NCI-H446 (cell line): ENCODE measurements at regions not wholly inside any gene's neighbourhood (a gene's known extent, or its start where the extent isn't known, plus 50 kb on each side); places are given as distances from the start of the nearest gene placed in this dataset.
A peak's percentile ranks its signal among the peaks of the same experiment; 100 is the strongest.

Experiments
- DNase-seq, 2 experiments: peaks; one replicate each; lab custom pipeline; 2025; lab: John Stamatoyannopoulos, UW

- no peak for DNase-seq
These were observed 496.3 kb downstream of the BCOR start for GRCh38 chrX:39601231-39602177.

GRCh38 chrX:39602195-39602594, 495.6 kb downstream of the BCOR start:
- DNase-seq: no peak

GRCh38 chrX:39603230-39603629, 494.5 kb downstream of the BCOR start:
- no peak for DNase-seq

DNA sequence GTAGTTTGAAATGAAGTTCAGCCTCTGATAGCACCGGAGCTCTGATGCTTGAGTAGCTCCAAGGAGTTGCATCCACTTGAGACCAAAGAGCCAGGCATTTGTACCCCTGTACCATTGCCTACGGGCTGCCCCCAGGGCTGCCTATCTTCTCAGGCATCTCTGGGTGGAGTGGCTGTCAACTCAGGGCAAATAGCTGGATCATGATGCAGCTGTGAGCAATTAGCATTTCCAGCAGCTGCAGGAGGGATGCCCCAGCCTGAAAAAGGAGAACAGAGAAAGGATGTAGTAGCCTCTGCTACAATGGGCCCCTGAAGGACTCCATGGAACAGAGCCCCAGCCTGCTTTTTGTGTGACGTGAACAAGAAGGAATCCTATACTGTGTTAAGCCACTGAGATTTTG, 492.6 kb downstream of the BCOR start:
- DNase-seq: no peak

DNA sequence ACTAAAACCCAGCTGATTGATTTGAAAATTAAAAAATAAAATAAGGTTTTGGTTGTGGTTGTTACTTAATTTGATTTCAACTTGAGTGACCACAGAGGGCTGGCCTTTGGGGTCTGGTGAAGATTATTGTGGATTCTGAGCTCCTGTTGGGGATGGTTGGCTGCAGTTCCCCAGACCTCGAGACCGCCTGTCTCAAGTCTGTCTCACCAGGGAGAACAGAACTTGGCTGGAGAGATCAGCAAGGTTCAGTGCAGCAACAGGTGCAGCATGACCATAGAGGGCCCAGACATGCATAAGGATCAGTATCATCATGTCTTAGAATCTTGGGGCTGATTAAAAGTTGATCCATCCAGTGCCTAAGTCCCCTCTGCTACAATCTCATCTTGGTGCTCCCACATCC, 491.9 kb downstream of the BCOR start:
- no peak for DNase-seq

DNA sequence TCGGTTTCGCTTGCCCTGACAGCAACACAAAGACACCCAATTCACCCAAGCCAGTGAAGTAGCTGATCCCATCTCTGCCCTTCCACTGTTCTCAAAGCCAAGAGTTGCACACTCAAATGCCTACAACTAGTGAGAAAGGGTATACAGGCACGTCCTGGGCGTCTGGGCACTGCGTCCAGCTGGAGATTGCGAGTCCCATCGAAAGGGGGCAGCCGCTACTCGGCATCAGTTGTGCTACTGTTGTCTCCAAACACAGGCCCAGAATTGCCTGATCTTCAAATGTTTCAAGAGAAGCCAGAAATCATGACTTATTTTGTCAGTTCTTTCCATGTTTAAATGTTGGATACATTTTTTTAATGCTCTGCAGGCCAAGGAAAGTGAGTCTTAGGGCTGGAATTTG, 487.8 kb downstream of the BCOR start:
- DNase-seq: no peak

GRCh38 chrX:39611468-39611867, 486.3 kb downstream of the BCOR start:
- no peak for DNase-seq

GRCh38 chrX:39613482-39613995, 484.2 kb downstream of the BCOR start:
- DNase-seq: peak in 1 of 2 experiments; percentile 35

GRCh38 chrX:39613997-39614679, 483.6 kb downstream of the BCOR start:
- DNase-seq: no peak

GRCh38 chrX:39614680-39614998, 483.1 kb downstream of the BCOR start:
- no peak for DNase-seq

GRCh38 chrX:39616098-39616729, 481.5 kb downstream of the BCOR start:
- no peak for DNase-seq

DNA sequence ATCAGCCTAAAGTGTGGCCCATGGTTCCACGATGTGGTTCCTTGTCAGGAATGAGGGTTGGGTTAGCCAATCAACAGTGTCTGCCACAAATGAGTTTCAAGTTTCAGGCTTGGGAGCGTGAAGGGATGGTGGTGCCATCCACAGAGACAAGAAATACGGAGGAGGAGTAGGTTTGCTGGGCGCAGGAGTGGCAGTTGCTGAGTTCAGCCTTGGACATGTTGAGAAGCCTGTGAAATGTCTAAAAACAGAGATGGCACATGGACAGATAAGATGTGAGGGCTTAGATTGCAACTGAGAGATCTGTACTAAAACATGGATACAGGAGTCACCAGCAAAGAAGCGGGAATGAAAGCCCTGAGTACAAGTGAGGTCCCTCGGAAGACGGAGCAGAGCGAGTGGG, 481.0 kb downstream of the BCOR start:
- DNase-seq: no peak

DNA sequence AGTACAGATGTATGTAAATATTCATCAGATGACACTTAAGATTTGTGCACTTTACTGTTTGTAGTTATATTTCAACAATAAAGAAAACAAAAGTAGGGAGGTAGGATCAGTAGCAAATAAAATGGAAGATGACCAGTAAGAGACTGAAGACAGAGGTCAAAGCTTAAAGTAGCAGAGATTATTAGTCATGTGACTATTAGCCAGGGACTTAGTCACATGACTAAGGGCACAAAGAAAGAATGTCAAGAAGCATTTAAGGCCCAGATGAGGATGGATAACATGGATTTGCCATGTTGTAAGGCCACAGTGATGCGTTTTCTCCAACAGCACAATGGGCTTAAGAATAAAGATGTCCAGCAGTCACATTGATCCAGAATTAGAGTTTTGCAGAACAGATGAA, 479.6 kb downstream of the BCOR start:
- DNase-seq: no peak

- DNase-seq: no peak
These were observed 478.4 kb downstream of the BCOR start for GRCh38 chrX:39619182-39620009.

GRCh38 chrX:39624166-39624565, 473.6 kb downstream of the BCOR start:
- DNase-seq: no peak

DNA sequence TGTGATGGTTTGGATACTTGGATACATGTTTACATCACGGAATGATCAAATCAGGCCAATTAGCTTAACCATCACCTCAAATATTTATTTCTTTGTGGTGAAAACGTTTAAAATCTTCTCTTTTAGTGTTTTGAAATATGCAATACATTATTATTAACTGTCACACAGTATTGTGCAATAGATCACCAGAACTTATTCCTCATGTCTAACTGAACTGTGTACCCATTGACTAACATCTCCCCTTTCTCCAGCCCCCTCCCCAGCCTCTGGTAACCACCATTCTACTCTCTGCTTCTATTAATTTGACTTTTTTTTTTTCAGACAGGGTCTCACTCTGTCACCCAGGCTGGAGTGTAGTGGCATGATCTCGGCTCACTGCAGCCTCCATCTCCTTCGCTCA, 471.9 kb downstream of the BCOR start:
- DNase-seq: no peak

- no peak for DNase-seq
These were observed 471.0 kb downstream of the BCOR start for GRCh38 chrX:39626749-39627148.

GRCh38 chrX:39627257-39627656, 470.5 kb downstream of the BCOR start:
- DNase-seq: no peak

- no peak for DNase-seq
These were observed 468.8 kb downstream of the BCOR start for GRCh38 chrX:39629001-39629400.

DNA sequence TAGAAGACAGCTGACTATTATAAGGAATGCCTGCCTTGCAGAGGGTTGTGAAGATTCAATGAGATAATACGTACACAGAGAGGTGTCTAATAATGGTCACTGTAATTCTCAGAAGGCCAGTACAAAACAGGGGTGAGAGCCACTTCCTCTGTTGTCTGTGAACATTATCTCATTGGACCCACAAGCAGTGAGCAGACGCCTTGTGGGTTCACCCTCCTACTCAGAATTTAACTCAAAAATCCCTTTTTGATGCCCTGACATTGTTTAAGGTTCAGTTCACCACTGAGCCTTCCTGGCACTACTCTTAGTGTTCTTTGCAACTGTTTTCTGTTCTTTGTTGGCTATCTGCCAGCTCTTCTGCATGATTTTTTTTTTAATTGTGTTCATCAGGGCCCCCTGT, 467.4 kb downstream of the BCOR start:
- DNase-seq: no peak

DNA sequence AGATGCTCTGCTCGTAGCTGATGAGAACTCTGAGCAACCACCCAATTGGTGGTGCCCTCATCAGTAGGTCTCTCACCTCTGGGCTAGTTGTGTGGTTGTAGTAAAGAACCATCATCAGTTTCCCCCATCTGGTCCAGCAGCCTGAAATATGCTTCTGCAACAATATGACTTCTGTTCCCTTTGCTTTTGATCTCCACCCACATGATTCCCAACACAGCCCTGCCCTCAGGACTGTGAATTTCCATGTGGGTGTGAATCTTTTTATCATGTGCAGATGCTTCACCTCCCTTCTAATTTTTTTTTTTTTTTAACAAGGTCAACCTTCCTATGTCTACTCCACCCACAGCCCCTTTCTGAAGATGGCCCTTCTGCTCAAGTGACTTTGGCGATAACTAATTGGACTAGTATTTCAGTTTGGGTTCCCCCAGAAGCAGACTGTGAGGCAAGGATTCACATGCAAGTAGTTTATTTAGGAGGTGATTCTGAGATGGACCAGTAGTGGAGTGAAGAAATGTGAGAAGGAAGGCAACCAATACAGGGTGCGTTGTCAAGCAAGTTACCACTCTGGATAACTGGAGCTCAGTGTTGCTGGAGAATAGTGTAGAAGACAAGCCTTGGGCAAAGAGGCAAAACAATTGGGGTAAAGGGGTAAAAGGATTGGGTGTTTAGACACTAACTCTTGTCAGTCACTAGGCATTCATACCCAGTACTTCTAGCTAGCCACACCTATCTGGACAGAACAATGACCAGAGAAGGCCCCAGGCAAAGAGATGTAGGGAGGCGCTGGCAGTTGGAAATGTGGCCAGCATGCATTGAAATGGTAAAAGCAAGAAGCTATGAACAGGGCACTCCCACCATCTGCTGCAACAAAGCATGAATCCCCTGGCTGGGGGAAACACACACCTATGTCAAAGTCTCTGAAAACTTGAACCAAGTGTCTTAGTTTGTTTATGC, 466.2 kb downstream of the BCOR start:
- no peak for DNase-seq
